OCI-LY1 (cell line): ENCODE measurements at regions not wholly inside any gene's neighbourhood (a gene's known extent, or its start where the extent isn't known, plus 50 kb on each side); places are given as distances from the start of the nearest gene placed in this dataset.

ENCODE experiments used
- H2AFZ ChIP-seq: fragments of 200-600 bp; sonication (generic), shearing (Covaris generic); 2 replicates; pipeline ENCODE4 v1.6.0; 2014; ENCODE audit warnings: antibody characterized with exemption, mild to moderate bottlenecking, low read length
- H3F3A ChIP-seq: fragments of 200-600 bp; sonication (generic), shearing (Covaris generic); 2 replicates; pipeline ENCODE4 v1.6.0; 2014; ENCODE audit warnings: mild to moderate bottlenecking, antibody characterized with exemption, low read length, moderate library complexity; ENCODE audit not compliant: insufficient read depth
- H3K27ac ChIP-seq: fragments of 200-600 bp; sonication (generic); 2 replicates; pipeline ENCODE4 v1.5.1; 2014; ENCODE audit warnings: low read length, mixed run types, mild to moderate bottlenecking, low read depth; ENCODE audit not compliant: poor library complexity, severe bottlenecking
- H3K27me3 ChIP-seq: fragments of 200-600 bp; sonication (generic); 2 replicates; pipeline ENCODE4 v1.6.0; 2014; ENCODE audit warnings: antibody characterized with exemption, mild to moderate bottlenecking, low read length, moderate library complexity; ENCODE audit not compliant: insufficient read depth
- H3K36me3 ChIP-seq: fragments of 200-600 bp; sonication (generic); 2 replicates; pipeline ENCODE4 v1.6.1; 2014; ENCODE audit warnings: mild to moderate bottlenecking, antibody characterized with exemption, low read length, moderate library complexity, mixed read lengths; ENCODE audit not compliant: insufficient read depth
- H3K4me1 ChIP-seq: fragments of 200-600 bp; sonication (generic); 2 replicates; pipeline ENCODE4 v1.5.1; 2014; ENCODE audit warnings: mild to moderate bottlenecking, low read length, moderate library complexity; ENCODE audit not compliant: insufficient read depth, severe bottlenecking
- H3K4me2 ChIP-seq: fragments of 200-600 bp; sonication (generic), shearing (Covaris generic); 2 replicates; pipeline ENCODE4 v1.6.1; 2014; ENCODE audit warnings: low read length
- H3K4me3 ChIP-seq: fragments of 200-600 bp; sonication (generic); 2 replicates; pipeline ENCODE4 v1.5.1; 2014; ENCODE audit warnings: low read length, low read depth, mild to moderate bottlenecking, mixed read lengths; ENCODE audit not compliant: poor library complexity, severe bottlenecking
- H3K79me2 ChIP-seq: fragments of 200-600 bp; shearing (Covaris generic); 2 replicates; pipeline ENCODE4 v1.6.1; 2016; ENCODE audit warnings: mixed run types, low read length, mixed read lengths; ENCODE audit not compliant: insufficient read depth
- H3K9ac ChIP-seq: fragments of 200-600 bp; sonication (generic), shearing (Covaris generic); 2 replicates; pipeline ENCODE4 v1.6.1; 2014; ENCODE audit warnings: mild to moderate bottlenecking, low read length, mixed read lengths
- H3K9me2 ChIP-seq: fragments of 200-600 bp; sonication (generic), shearing (Covaris generic); 2 replicates; pipeline ENCODE4 v1.6.1; 2014; ENCODE audit warnings: low read depth, mild to moderate bottlenecking, low read length, mixed read lengths
- H3K9me3 ChIP-seq: fragments of 200-600 bp; shearing (Covaris generic); 2 replicates; pipeline ENCODE4 v1.6.1; 2014; ENCODE audit warnings: low read length, mixed read lengths
- H4K20me1 ChIP-seq: fragments of 200-600 bp; sonication (generic), shearing (Covaris generic); 2 replicates; pipeline ENCODE4 v1.6.0; 2016; ENCODE audit warnings: mild to moderate bottlenecking, low read length; ENCODE audit not compliant: insufficient read depth
- CTCF ChIP-seq: fragments of 200-600 bp; sonication (generic), shearing (Covaris generic); IDR thresholded peaks from 2 replicates; pipeline ENCODE4 v1.5.1; 2017; ENCODE audit warnings: mild to moderate bottlenecking, antibody characterized with exemption, low read length, moderate library complexity, mixed read lengths
- EZH2 ChIP-seq: fragments of 200-600 bp; sonication (generic), shearing (Covaris generic); IDR thresholded peaks from 2 replicates; pipeline ENCODE4 v1.8.0; 2017; ENCODE audit warnings: borderline replicate concordance, mixed run types, mild to moderate bottlenecking, antibody characterized with exemption, low read length, moderate library complexity, mixed read lengths

GRCh38 chr2:108118996-108119395 lies 120.8 kb upstream of the SULT1C3 start:
- no peak overlapping the region for H3K27ac ChIP-seq
- TF ChIP-seq EZH2 (no peak), CTCF (no peak)
- no peaks in the 10 kb centered on the region for H3K9me2 ChIP-seq

GRCh38 chr2:108119492-108119891 lies 120.3 kb upstream of the SULT1C3 start:
- no peaks in the 10 kb centered on the region for H4K20me1 ChIP-seq
- H3K9me2 ChIP-seq, result no peaks in the 10 kb centered on the region
- H3K27me3 ChIP-seq, result no peaks in the 10 kb centered on the region
- H3K36me3 ChIP-seq, result no peaks in the 10 kb centered on the region
- no peaks in the 10 kb centered on the region for H3K79me2 ChIP-seq
- H3K4me1 ChIP-seq, result no peaks in the 10 kb centered on the region
- no peak overlapping the region for H3K27ac ChIP-seq
- no peak overlapping the region for H2AFZ ChIP-seq
- H3K4me3 ChIP-seq, result no peak overlapping the region
- no peaks in the 10 kb centered on the region for H3K9me3 ChIP-seq
- no peak overlapping the region for H3K9ac ChIP-seq
- no peak overlapping the region for H3K4me2 ChIP-seq
- H3F3A ChIP-seq, result no peaks in the 10 kb centered on the region
- TF ChIP-seq EZH2 (no peak), CTCF (no peak)

More at GRCh38 chr2:108118996-108119395, 120.8 kb upstream of the SULT1C3 start:
- H3K79me2 ChIP-seq, result no peaks in the 10 kb centered on the region
- no peaks in the 10 kb centered on the region for H3K36me3 ChIP-seq
- H3F3A ChIP-seq, result no peaks in the 10 kb centered on the region
- H3K4me2 ChIP-seq, result no peak overlapping the region
- H2AFZ ChIP-seq, result no peak overlapping the region
- no peak overlapping the region for H3K9ac ChIP-seq
- no peaks in the 10 kb centered on the region for H3K27me3 ChIP-seq
- no peaks in the 10 kb centered on the region for H3K4me1 ChIP-seq
- no peaks in the 10 kb centered on the region for H3K9me3 ChIP-seq
- no peak overlapping the region for H3K4me3 ChIP-seq
- H4K20me1 ChIP-seq, result no peaks in the 10 kb centered on the region

- H3K4me1 ChIP-seq, result no peaks in the 10 kb centered on the region
- no peaks in the 10 kb centered on the region for H3K9me2 ChIP-seq
- no peaks in the 10 kb centered on the region for H3K36me3 ChIP-seq
- H3K9ac ChIP-seq, result no peak overlapping the region
- no peak overlapping the region for H2AFZ ChIP-seq
- no peak for TF ChIP-seq EZH2
- TF ChIP-seq CTCF, result no peak
- no peak overlapping the region for H3K4me2 ChIP-seq
- H3K27me3 ChIP-seq, result no peaks in the 10 kb centered on the region
- H4K20me1 ChIP-seq, result no peaks in the 10 kb centered on the region
- no peaks in the 10 kb centered on the region for H3K79me2 ChIP-seq
- H3K9me3 ChIP-seq, result no peaks in the 10 kb centered on the region
- H3F3A ChIP-seq, result no peaks in the 10 kb centered on the region
- no peak overlapping the region for H3K27ac ChIP-seq
- no peak overlapping the region for H3K4me3 ChIP-seq
These were observed 114.9 kb upstream of the SULT1C3 start for GRCh38 chr2:108124736-108125495.
